Epithelial cell of esophagus (primary cell): ENCODE measurements at regions not wholly inside any gene's neighbourhood (a gene's known extent, or its start where the extent isn't known, plus 50 kb on each side); places are given as distances from the start of the nearest gene placed in this dataset.

Source experiments
- DNase-seq: peaks from one replicate; pipeline ENCODE4 v3.0.0; 2010; ENCODE audit warnings: low read depth
- H3K4me3 ChIP-seq: 2 replicates; pipeline ENCODE4 v1.5.1; 2011; ENCODE audit warnings: mild to moderate bottlenecking, low read length, control low read depth
- CTCF ChIP-seq: IDR thresholded peaks from 2 replicates; pipeline ENCODE4 v1.5.1; 2011; ENCODE audit warnings: low read depth, mild to moderate bottlenecking, low read length, control low read depth, inconsistent platforms; ENCODE audit not compliant: insufficient read depth; ENCODE audit errors: missing control alignments

- no peak for DNase-seq
- no peak for TF ChIP-seq CTCF
- H3K4me3 ChIP-seq: no peak overlapping the region
Measured at GRCh38 chr2:121911036-121911435, 155.6 kb downstream of the TSN start.

- H3K4me3 ChIP-seq: no peak overlapping the region
- no peak for DNase-seq
- TF ChIP-seq CTCF: no peak
Measured at GRCh38 chr2:121917143-121917542, 161.7 kb downstream of the TSN start.

GRCh38 chr2:121918231-121918630, 162.8 kb downstream of the TSN start:
- no peak overlapping the region for H3K4me3 ChIP-seq
- no peak for TF ChIP-seq CTCF
- no peak for DNase-seq

GRCh38 chr2:121919803-121920202, 164.4 kb downstream of the TSN start:
- TF ChIP-seq CTCF: no peak
- no peak overlapping the region for H3K4me3 ChIP-seq

GRCh38 chr2:121925466-121925865, 170.0 kb downstream of the TSN start:
- TF ChIP-seq CTCF: no peak
- DNase-seq: peak; percentile 33
- no peak overlapping the region for H3K4me3 ChIP-seq

More at GRCh38 chr2:121919803-121920202, 164.4 kb downstream of the TSN start:
- DNase-seq: no peak

- H3K4me3 ChIP-seq: no peak overlapping the region
- no peak for TF ChIP-seq CTCF
- no peak for DNase-seq
Measured at GRCh38 chr2:121943285-121943684, 187.8 kb downstream of the TSN start.

GRCh38 chr2:121944072-121944831, 188.8 kb downstream of the TSN start:
- peak; percentile 89 for DNase-seq

More at GRCh38 chr2:121944072-121944831, 188.8 kb downstream of the TSN start:
- H3K4me3 ChIP-seq: no peak overlapping the region
- TF ChIP-seq CTCF: no peak
